Naive B cell (primary cell): ENCODE measurements at regions not wholly inside any gene's neighbourhood (a gene's known extent, or its start where the extent isn't known, plus 50 kb on each side); places are given as distances from the start of the nearest gene placed in this dataset.

ENCODE experiments used
- ATAC-seq, 2 donors: fragments of 150-1000 bp; cut with Tn5 transposase; 2 replicates each; pipeline ENCODE4 v1.10.0; 2021; ENCODE audit warnings: low read depth in 2 of 2, mild to moderate bottlenecking in 2 of 2, moderate library complexity in 2 of 2
- DNase-seq: peaks from one replicate; pipeline ENCODE4 v3.0.0; 2022
- H3K27ac Mint-ChIP-seq, 6 donors: one replicate each; pipeline ENCODE4 v1.8.0; 2020 to 2022; ENCODE audit warnings: mild to moderate bottlenecking in 6 of 6, mixed read lengths in 6 of 6, moderate library complexity in 5 of 6, inconsistent platforms in 2 of 6
- H3K27me3 Mint-ChIP-seq, 3 donors: one replicate each; pipeline ENCODE4 v1.8.0; 2021 to 2022; ENCODE audit warnings: mixed read lengths in 3 of 3, mild to moderate bottlenecking in 1 of 3
- H3K36me3 Mint-ChIP-seq, 2 donors: one replicate each; pipeline ENCODE4 v1.8.0; 2020 to 2022; ENCODE audit warnings: mixed read lengths in 2 of 2, inconsistent platforms in 1 of 2, mild to moderate bottlenecking in 1 of 2
- H3K4me1 Mint-ChIP-seq, 3 donors: one replicate each; pipeline ENCODE4 v1.8.0; 2020 to 2022; ENCODE audit warnings: mixed read lengths in 3 of 3, inconsistent platforms in 1 of 3, mild to moderate bottlenecking in 1 of 3, moderate library complexity in 1 of 3
- H3K4me3 Mint-ChIP-seq, 8 donors: one replicate each; pipeline ENCODE4 v1.8.0; 2020 to 2022; ENCODE audit warnings: mild to moderate bottlenecking in 8 of 8, mixed read lengths in 8 of 8, moderate library complexity in 8 of 8, inconsistent platforms in 2 of 8
- H3K9me3 Mint-ChIP-seq, 7 donors: one replicate each; pipeline ENCODE4 v1.8.0; 2020 to 2022; ENCODE audit warnings: mixed read lengths in 7 of 7, mild to moderate bottlenecking in 5 of 7, inconsistent platforms in 2 of 7, moderate library complexity in 1 of 7

DNA sequence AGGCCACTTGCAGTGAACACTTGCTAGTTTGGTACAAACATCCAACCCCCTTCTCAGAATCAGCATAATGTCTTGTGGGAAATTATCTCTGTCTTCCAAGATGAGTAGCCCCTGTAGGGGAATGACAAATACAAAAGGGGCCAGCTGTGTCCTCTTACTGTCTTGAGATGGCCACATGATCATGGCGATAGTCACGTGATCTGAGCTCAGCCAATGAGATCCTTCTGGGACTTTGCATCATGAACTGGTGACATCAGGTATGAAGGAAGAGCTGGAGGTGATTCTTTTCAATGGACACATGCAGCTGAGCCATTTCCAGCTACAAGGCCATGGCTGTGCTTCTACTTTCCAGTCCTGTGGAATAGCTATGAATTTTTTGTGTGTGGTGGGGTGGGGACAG lies 206.3 kb downstream of the IRX1 start:
- ATAC-seq (no peak), DNase-seq (no peak)
- Mint-ChIP-seq H3K9me3 (peaks cover 0 to 10% (median 0%) of the 10 kb centered on the region in 7 donors), H3K27ac (no peak overlapping the region), H3K4me3 (no peak overlapping the region), H3K27me3 (peaks cover 0 to 4% (median under 1%) of the 10 kb centered on the region in 3 donors), H3K4me1 (no peaks in the 10 kb centered on the region), H3K36me3 (no peaks in the 10 kb centered on the region)

DNA sequence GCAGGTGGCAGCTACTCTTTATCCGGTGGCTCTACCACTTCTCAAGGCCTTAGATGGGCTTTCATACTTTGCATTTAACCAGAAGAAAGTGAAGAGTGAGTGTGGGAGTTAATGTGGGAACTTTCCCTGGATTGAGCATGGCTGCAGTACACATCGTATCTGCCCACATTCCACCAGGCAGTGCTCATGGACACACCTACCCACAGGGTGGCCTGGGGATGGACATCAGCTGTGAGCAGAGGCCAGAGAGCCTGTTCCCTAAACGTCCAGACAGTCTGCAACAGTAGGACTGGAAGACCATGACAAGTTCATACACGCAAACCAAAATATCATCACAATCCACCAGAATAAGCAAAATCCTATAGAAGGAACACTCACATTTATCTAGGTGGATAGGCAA lies 213.8 kb downstream of the IRX1 start:
- Mint-ChIP-seq H3K36me3 (no peaks in the 10 kb centered on the region), H3K4me3 (no peak overlapping the region), H3K27me3 (no peaks in the 10 kb centered on the region), H3K9me3 (peaks cover 2 to 22% (median 8%) of the 10 kb centered on the region in 7 donors), H3K27ac (no peak overlapping the region), H3K4me1 (no peaks in the 10 kb centered on the region)
- ATAC-seq: no peak
- no peak for DNase-seq

DNA sequence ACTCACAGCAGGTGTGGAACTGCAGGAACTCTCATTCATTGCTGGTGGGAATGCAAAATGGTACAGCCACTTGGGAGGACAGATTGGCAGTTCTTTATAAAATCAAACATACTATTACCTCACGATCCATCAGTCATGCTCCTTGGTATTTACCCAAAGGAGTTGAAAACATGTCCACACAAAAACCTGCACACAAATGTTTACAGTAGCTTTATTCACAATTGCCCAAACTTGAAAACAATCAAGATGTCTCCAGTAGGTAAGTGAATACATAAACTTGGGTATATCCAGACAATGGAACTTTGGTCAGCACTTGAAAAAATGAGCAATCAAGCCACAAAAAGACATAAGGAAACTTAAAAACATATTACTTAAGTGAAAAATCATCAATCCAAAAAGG lies 215.5 kb downstream of the IRX1 start:
- no peaks in the 10 kb centered on the region for H3K36me3 Mint-ChIP-seq
- no peak overlapping the region for H3K27ac Mint-ChIP-seq
- no peaks in the 10 kb centered on the region for H3K4me1 Mint-ChIP-seq
- H3K27me3 Mint-ChIP-seq: no peaks in the 10 kb centered on the region
- no peak overlapping the region for H3K4me3 Mint-ChIP-seq
- peaks cover 2 to 22% (median 8%) of the 10 kb centered on the region in 7 donors for H3K9me3 Mint-ChIP-seq
- ATAC-seq (no peak), DNase-seq (no peak)

DNA sequence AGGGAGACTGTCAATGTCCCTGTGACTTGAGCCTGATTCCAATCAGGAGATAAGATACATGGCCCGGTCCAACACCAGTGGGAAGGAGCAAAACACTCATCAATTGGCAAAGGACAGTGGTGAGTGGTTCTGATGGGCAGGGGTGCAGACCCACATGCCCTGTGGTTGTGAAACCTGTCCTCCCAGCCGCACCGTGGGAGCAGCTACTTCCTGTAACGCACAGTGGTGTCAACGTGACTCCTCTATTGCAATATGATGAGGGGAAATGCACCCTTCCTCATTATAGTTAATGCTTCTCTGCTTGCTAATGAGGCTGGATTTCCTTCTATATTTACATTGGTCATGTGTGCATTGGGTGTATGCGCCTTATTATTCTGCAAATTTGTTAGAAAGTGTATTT lies 223.0 kb downstream of the IRX1 start:
- Mint-ChIP-seq H3K27ac (no peak overlapping the region), H3K4me1 (no peaks in the 10 kb centered on the region), H3K4me3 (no peak overlapping the region), H3K9me3 (no peaks in the 10 kb centered on the region), H3K36me3 (no peaks in the 10 kb centered on the region), H3K27me3 (no peaks in the 10 kb centered on the region)
- DNase-seq (no peak), ATAC-seq (no peak)

DNA sequence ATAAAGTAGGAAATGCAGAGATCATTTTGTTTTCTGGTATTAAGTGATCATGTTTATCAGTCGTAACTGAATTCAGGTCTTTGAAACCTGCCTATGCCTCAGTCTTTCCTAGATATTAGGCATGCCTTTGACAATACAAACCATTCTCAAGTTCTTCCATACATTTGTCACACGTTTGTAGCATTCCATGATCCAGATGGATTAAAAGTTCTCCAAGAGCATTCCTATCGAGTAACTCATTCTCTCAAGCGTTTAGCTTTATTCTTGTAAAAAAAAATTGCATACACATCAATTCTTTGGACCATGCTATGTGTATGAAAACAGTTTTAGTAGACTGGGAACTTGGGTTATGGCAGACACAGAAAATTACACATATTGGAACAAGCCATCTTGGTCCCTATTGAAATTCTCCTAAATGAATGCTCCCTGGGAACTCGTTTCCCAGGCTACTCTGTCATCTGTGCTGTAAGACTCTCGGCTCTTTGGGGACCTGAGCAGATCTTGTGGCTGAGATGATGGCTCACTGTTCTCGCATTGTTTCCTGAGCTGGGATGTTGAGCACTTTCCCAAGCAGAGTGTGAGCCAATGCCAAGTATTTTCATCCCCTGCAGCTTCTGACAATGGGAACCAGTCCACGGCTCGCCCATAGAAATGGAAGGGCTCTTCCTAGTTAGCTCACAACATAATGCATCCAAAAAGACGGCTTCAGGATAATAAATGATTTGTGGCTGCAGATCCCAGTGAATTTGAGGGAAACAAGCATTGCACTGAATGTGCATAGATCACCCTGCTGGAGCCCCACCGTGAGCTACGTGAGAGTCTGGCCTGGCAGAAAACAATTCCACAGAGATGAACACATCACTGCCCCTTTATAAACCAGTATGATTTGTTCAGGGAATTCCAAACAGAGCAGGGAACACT lies 230.2 kb downstream of the IRX1 start:
- H3K4me1 Mint-ChIP-seq: peaks cover 0 to 5% (median 0%) of the 10 kb centered on the region in 3 donors
- no peak overlapping the region for H3K4me3 Mint-ChIP-seq
- H3K9me3 Mint-ChIP-seq: peaks cover 0 to 3% (median 0%) of the 10 kb centered on the region in 7 donors
- H3K27ac Mint-ChIP-seq: no peak overlapping the region
- DNase-seq (no peak), ATAC-seq (no peak)
- no peaks in the 10 kb centered on the region for H3K36me3 Mint-ChIP-seq
- H3K27me3 Mint-ChIP-seq: no peaks in the 10 kb centered on the region

DNA sequence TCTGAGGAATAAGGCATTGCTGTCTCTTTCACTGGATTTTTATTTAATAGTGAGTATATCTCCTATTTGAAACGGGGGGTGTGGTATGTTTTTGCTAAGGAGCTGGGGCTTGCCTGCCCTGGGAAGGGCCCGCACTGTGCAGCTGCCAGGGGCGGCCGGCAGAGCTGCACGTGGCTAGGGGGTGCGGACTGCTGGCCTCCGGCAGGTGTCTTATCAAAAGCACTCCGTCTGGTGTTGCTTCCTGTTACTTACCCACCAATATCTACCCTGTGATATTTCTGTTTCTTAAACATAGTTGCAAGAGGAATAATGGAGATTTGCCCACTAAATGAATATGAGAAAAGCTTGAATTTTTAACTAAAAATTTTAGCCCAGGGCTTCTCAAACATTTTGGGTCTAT lies 232.0 kb downstream of the IRX1 start:
- H3K9me3 Mint-ChIP-seq: peaks cover 0 to 3% (median 0%) of the 10 kb centered on the region in 7 donors
- ATAC-seq (no peak), DNase-seq (no peak)
- peaks cover 0 to 5% (median 0%) of the 10 kb centered on the region in 3 donors for H3K4me1 Mint-ChIP-seq
- no peak overlapping the region for H3K27ac Mint-ChIP-seq
- H3K4me3 Mint-ChIP-seq: no peak overlapping the region
- no peaks in the 10 kb centered on the region for H3K36me3 Mint-ChIP-seq
- H3K27me3 Mint-ChIP-seq: no peaks in the 10 kb centered on the region

DNA sequence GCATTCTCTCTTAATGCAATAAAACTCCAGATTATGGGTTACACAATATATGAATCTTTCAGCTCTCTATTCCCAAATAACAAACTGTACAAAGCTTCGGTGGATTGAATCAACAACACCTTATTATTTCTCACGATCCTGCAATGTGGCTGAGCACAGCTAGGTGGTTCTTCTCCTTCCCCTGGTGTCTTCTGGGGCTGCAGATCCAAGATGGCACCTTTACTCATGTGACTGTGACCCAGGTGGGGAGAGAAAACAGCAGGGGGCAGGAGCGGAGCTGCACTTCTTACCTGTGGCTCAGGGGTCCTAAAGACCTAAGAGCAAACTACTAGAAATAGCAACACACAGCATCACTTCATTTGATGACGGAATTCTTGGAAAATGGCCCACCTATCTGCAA lies 233.1 kb downstream of the IRX1 start:
- Mint-ChIP-seq H3K27me3 (no peaks in the 10 kb centered on the region), H3K27ac (no peak overlapping the region), H3K4me1 (peaks cover 0 to 5% (median 0%) of the 10 kb centered on the region in 3 donors), H3K4me3 (no peak overlapping the region), H3K9me3 (peaks cover 0 to 3% (median 0%) of the 10 kb centered on the region in 7 donors), H3K36me3 (no peaks in the 10 kb centered on the region)
- no peak for DNase-seq
- ATAC-seq: no peak

DNA sequence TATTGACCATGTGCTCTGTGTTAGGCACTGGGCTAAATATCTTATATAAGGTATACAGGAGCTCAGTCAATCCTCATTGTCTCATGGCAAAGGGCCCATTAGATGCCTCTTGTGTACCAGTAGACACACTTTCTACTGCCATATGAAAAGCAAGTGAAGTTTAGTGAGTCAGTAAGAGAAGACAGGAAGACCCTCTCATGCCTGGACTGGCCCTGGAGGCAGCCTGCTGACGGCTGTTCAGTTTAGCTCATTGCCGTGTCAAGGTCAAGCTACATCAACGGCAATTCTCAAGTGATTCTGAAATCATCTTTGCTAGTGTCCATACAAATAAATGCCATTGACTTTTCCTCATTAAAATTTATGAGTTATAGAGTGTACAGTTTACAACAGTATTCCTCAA lies 237.9 kb downstream of the IRX1 start:
- Mint-ChIP-seq H3K27me3 (no peaks in the 10 kb centered on the region), H3K4me3 (no peak overlapping the region), H3K27ac (no peak overlapping the region), H3K4me1 (no peaks in the 10 kb centered on the region), H3K36me3 (no peaks in the 10 kb centered on the region), H3K9me3 (peaks cover 0 to 3% (median 0%) of the 10 kb centered on the region in 7 donors)
- ATAC-seq (no peak), DNase-seq (no peak)

DNA sequence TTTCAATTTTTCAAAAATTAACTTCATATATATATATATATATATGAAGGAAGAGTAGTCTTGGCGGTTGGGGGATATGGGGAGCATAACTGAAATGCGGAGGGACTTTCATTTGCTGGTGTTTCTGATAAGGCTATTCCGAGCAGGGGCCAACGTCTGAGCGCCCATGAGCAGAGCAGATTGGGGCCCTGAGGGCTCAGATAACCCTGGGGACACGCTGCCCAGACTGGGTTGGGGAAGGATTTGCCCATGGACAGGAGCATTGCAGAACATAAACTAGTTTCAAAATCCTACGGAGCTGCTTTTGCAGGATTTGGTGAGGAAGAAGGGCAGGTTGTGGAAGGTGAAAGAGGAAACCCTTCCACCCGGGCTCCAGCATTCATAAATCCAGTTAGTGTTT lies 240.2 kb downstream of the IRX1 start:
- no peaks in the 10 kb centered on the region for H3K27me3 Mint-ChIP-seq
- no peaks in the 10 kb centered on the region for H3K4me1 Mint-ChIP-seq
- H3K27ac Mint-ChIP-seq: no peak overlapping the region
- H3K4me3 Mint-ChIP-seq: no peak overlapping the region
- DNase-seq (no peak), ATAC-seq (no peak)
- H3K36me3 Mint-ChIP-seq: no peaks in the 10 kb centered on the region
- no peaks in the 10 kb centered on the region for H3K9me3 Mint-ChIP-seq

DNA sequence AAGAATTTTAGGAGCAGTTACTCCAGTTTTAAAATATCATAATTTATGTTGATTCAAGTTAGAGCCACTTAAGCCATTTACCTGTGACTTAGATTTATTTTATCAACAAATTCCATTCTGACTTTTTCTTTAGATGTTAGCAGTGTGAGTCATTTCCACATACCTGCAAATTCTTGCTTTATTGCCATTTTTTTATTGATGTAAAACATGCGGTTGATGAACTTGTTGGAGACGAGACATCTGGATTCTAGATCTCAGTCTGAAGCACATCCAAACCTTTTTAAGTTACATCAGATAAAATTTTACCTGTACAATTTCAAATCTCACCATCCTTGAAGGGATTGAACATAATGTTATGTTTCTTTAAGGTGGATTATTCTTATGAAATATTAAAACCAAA lies 240.9 kb downstream of the IRX1 start:
- Mint-ChIP-seq H3K4me1 (no peaks in the 10 kb centered on the region), H3K9me3 (no peaks in the 10 kb centered on the region), H3K4me3 (no peak overlapping the region), H3K27me3 (no peaks in the 10 kb centered on the region), H3K27ac (no peak overlapping the region), H3K36me3 (no peaks in the 10 kb centered on the region)
- no peak for DNase-seq
- ATAC-seq: no peak

DNA sequence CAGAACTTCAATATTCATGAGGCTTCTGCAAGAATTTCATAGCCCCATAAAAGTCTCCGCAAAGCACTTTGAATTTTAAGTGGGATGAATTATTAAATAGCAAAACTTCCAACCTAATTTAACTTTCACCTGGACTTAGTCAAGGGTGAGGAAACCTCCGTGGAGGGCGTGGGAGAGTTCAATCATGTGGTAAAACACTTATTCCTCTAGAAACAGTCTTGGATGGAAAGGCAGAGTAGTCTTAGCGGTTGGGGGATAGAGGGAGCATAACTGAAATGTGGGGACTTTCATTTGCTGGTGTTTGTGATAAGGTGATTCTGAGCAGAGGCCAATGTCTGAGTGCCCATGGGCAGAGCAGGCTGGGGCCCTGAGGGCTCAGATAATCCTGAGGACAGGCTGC lies 241.9 kb downstream of the IRX1 start:
- no peaks in the 10 kb centered on the region for H3K4me1 Mint-ChIP-seq
- no peaks in the 10 kb centered on the region for H3K9me3 Mint-ChIP-seq
- H3K27ac Mint-ChIP-seq: no peak overlapping the region
- DNase-seq: no peak
- H3K4me3 Mint-ChIP-seq: no peak overlapping the region
- no peaks in the 10 kb centered on the region for H3K36me3 Mint-ChIP-seq
- no peaks in the 10 kb centered on the region for H3K27me3 Mint-ChIP-seq
- no peak for ATAC-seq

DNA sequence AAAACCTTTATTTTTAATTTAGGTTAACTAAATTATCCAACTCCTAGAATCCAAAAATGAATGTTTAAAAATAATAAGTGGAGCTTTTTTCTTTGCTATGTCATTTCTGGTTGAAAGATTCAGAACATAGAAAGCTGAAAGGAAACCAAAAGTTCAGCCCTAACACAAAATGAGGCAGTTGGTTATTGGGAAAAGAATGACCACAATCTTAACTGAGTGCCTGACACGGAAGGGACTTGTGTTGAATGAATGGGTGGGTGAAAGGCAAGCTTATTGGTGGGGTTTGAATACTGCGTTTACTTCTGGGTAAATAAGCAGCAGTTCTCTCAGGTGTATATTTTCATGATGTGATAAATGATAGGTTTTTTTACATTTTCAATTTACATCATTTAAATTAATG lies 243.5 kb downstream of the IRX1 start:
- H3K9me3 Mint-ChIP-seq: no peaks in the 10 kb centered on the region
- DNase-seq: no peak
- H3K36me3 Mint-ChIP-seq: no peaks in the 10 kb centered on the region
- H3K27me3 Mint-ChIP-seq: no peaks in the 10 kb centered on the region
- no peak overlapping the region for H3K27ac Mint-ChIP-seq
- no peak overlapping the region for H3K4me3 Mint-ChIP-seq
- no peak for ATAC-seq
- no peaks in the 10 kb centered on the region for H3K4me1 Mint-ChIP-seq

DNA sequence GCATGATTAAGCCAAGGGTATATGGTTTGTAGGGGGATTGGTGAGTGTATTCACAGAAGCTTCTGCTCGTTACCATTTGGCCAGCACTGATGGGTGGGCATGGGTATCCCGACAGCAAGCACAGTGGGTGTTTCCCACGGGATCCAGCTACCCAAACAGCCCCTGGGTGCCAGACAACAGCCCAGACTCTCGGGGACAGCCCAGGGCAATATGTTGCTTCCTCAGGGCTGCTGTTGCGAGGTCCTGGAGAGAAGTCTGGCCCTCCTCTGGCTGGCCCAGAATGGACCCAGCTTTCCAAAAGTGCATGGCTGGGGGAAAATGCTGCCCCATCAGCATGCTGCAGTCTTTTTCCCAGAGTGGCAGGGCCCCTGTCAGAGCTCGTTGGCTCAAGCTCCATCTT lies 247.0 kb downstream of the IRX1 start:
- no peak for ATAC-seq
- Mint-ChIP-seq H3K4me1 (no peaks in the 10 kb centered on the region), H3K27ac (no peak overlapping the region), H3K36me3 (no peaks in the 10 kb centered on the region), H3K4me3 (no peak overlapping the region), H3K9me3 (peaks cover 0 to 4% (median 0%) of the 10 kb centered on the region in 7 donors), H3K27me3 (no peaks in the 10 kb centered on the region)
- DNase-seq: no peak

DNA sequence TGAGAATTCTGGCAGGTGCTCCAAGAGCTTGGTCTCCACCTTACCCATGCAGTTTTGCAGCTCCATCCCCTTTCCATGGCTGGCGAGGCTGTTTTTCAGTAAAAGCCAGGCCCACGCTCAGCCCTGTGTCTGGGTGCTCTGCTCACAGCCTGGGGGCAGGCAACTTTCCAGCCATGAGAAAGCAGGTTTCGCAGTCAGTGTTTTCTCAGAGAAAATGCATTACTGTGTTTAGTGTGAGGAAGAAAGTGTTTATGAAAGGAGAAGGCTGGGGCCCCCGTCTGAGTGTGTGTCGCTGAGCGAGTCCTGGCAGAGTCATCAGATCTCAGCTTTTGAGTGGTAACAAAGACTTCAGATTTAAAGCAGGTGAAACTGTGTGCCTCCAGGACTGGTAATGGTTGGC lies 248.1 kb downstream of the IRX1 start:
- no peak for ATAC-seq
- H3K36me3 Mint-ChIP-seq: no peaks in the 10 kb centered on the region
- H3K27me3 Mint-ChIP-seq: no peaks in the 10 kb centered on the region

More for the DNA sequence above, 248.1 kb downstream of the IRX1 start:
- no peak overlapping the region for H3K4me3 Mint-ChIP-seq
- DNase-seq: no peak
- H3K4me1 Mint-ChIP-seq: no peaks in the 10 kb centered on the region
- H3K9me3 Mint-ChIP-seq: peaks cover 0 to 4% (median 0%) of the 10 kb centered on the region in 7 donors
- H3K27ac Mint-ChIP-seq: no peak overlapping the region
